ENCODE measurements at regions not wholly inside any gene's neighbourhood (a gene's known extent, or its start where the extent isn't known, plus 50 kb on each side); places are given as distances from the start of the nearest gene placed in this dataset.

- no CpG with 5 or more reads among the region's 4 CpGs for WGBS (ENCODE audit: extremely low coverage, insufficient read length, low lambda C conversion rate)
- Histone ChIP-seq H3K23me2 (ENCODE audit: insufficient read length, low read depth, low read length, poor library complexity, severe bottlenecking) (no peaks in the 10 kb centered on the region), H3K14ac (ENCODE audit: insufficient read depth, low read length) (no peak overlapping the region), H3K27ac (ENCODE audit: insufficient read length, low read depth, low read length) (no peak overlapping the region), H2BK120ac (ENCODE audit: low read depth, low read length, poor library complexity, severe bottlenecking) (no peak overlapping the region), H3K4ac (ENCODE audit: low read depth, low read length) (no peak overlapping the region), H3T11ph (ENCODE audit: low read length) (no peak overlapping the region), H3K9ac (ENCODE audit: extremely low read depth, insufficient read length, low read length) (no peak overlapping the region), H2AFZ (ENCODE audit: low read length) (no peak overlapping the region), H4K20me1 (ENCODE audit: control insufficient read depth, insufficient read depth, insufficient read length) (no peaks in the 10 kb centered on the region), H3K56ac (ENCODE audit: insufficient read length, low read depth, low read length) (no peak overlapping the region), H2BK15ac (ENCODE audit: low read depth, low read length) (no peak overlapping the region), H3K18ac (ENCODE audit: insufficient read length, low read depth, low read length) (no peak overlapping the region), H3K27me3 (ENCODE audit: insufficient read depth, low read length) (no peaks in the 10 kb centered on the region), H3K79me1 (ENCODE audit: insufficient read depth, low read depth, low read length, poor library complexity, severe bottlenecking) (no peaks in the 10 kb centered on the region), H3K23ac (ENCODE audit: insufficient read length, low read depth, low read length) (no peak overlapping the region), H3K4me1 (ENCODE audit: insufficient read depth, low read length) (no peaks in the 10 kb centered on the region), H2BK20ac (ENCODE audit: low read depth, low read length, poor library complexity, severe bottlenecking) (no peak overlapping the region), H3K79me2 (ENCODE audit: insufficient read depth, low read length) (no peaks in the 10 kb centered on the region), H2BK5ac (ENCODE audit: insufficient read length, low read length) (no peak overlapping the region), H4K91ac (ENCODE audit: insufficient read length, low read depth, low read length) (no peak overlapping the region), H3K4me2 (ENCODE audit: insufficient read depth, insufficient read length, low read length) (no peak overlapping the region), H3K9me3 (ENCODE audit: control insufficient read depth, low read depth, low read length) (no peaks in the 10 kb centered on the region), H4K8ac (replicated peaks; ENCODE audit: insufficient read length, low read depth, low read length) (no peak overlapping the region), H4K5ac (ENCODE audit: insufficient read length, low read depth, low read length) (no peak overlapping the region), H2BK12ac (ENCODE audit: insufficient read length, low read depth, low read length) (no peak overlapping the region), H2AK5ac (ENCODE audit: insufficient read length, low read length) (no peak overlapping the region)
- no peaks in the 10 kb centered on the region; a peak in 1 of 7 replicates for H3K36me3 Mint-ChIP-seq (ENCODE audit: insufficient read depth in 1 of 3, low read depth in 3 of 3)
- H3K27ac Mint-ChIP-seq, result no peak overlapping the region
- H3K9me3 Mint-ChIP-seq, result no peaks in the 10 kb centered on the region; a peak in 1 of 5 replicates
- DNase-seq, result no peak
- H3K27me3 Mint-ChIP-seq (ENCODE audit: low read depth), result no peaks in the 10 kb centered on the region
- no peak for TF ChIP-seq CTCF (conservative IDR thresholded peaks at IDR 0.05)
- H3K4me3 Mint-ChIP-seq, result no peak overlapping the region
- peaks cover 8 to 11% of the 10 kb centered on the region in 2 experiments for H3K4me1 Mint-ChIP-seq
Observed at GRCh38 chr10:42971251-42971599, 105.6 kb upstream of the RET start.

All from H9 (cell line).